Panc1 (cell line): ENCODE measurements at regions not wholly inside any gene's neighbourhood (a gene's known extent, or its start where the extent isn't known, plus 50 kb on each side); places are given as distances from the start of the nearest gene placed in this dataset.

ENCODE experiments used
- ATAC-seq: fragments of 200-7000 bp; cut with Tn5 transposase; 2 replicates; pipeline ENCODE4 v1.9.1; 2020; ENCODE audit warnings: mild to moderate bottlenecking, moderate library complexity
- BruUV-seq: library from RNA; stranded (reverse); fragments of 400-500 nt; replicated peaks from 2 replicates; lab custom pipeline; 2021; lab: Mats Ljungman, UMichigan
- CTCF ChIA-PET: fragments of 300-600 bp; sonication (Branson Sonifier 250); formaldehyde crosslinking; loops from one replicate; lab custom pipeline; 2022; ENCODE audit warnings: antibody characterized with exemption; lab: Charles Lee
- POLR2A ChIA-PET: fragments of 300-600 bp; sonication (Branson Sonifier 250); formaldehyde crosslinking; loops from one replicate; lab custom pipeline; 2022; ENCODE audit warnings: antibody characterized with exemption; lab: Charles Lee
- DNase-seq: peaks from one replicate; pipeline ENCODE4 v3.0.0-alpha.2; 2010; ENCODE audit warnings: low read depth, low spot score
- H3K27ac ChIP-seq: 2 replicates; pipeline ENCODE4 v1.5.1; 2011; ENCODE audit warnings: mild to moderate bottlenecking, low read length, inconsistent platforms
- H3K27me3 ChIP-seq: fragments of 200-500 bp; sonication (Bioruptor generic); 2 replicates; pipeline ENCODE4 v1.6.0; 2014; ENCODE audit warnings: low read length, inconsistent platforms; ENCODE audit not compliant: control insufficient read depth, insufficient read depth
- H3K36me3 ChIP-seq: fragments of 200-500 bp; sonication (Bioruptor generic); 2 replicates; pipeline ENCODE4 v1.5.1; 2014; ENCODE audit warnings: inconsistent platforms, mild to moderate bottlenecking, low read length, moderate library complexity; ENCODE audit not compliant: control insufficient read depth, insufficient read depth
- H3K4me1 ChIP-seq: 2 replicates; pipeline ENCODE4 v1.5.1; 2011; ENCODE audit warnings: inconsistent platforms, mild to moderate bottlenecking, low read length, moderate library complexity; ENCODE audit not compliant: control insufficient read depth, insufficient read depth
- H3K4me3 ChIP-seq, 2 experiments: 2 replicates each; pipeline ENCODE4 v1.5.1; 2011 to 2012; ENCODE audit warnings: low read depth in 2 of 2, low read length in 2 of 2, mild to moderate bottlenecking in 2 of 2, inconsistent platforms in 1 of 2, moderate library complexity in 1 of 2
- H3K9me3 ChIP-seq: fragments of 200-500 bp; sonication (Bioruptor generic); 2 replicates; pipeline ENCODE4 v1.5.1; 2014; ENCODE audit warnings: low read depth, mild to moderate bottlenecking, inconsistent platforms, low read length, moderate library complexity; ENCODE audit not compliant: control insufficient read depth, insufficient read depth
- POLR2AphosphoS5 ChIP-seq: IDR thresholded peaks from 2 replicates; pipeline ENCODE4 v1.6.1; 2012; ENCODE audit warnings: mild to moderate bottlenecking, low read depth, low read length, moderate library complexity
- SIN3A ChIP-seq: IDR thresholded peaks from 2 replicates; pipeline ENCODE4 v1.6.1; 2012; ENCODE audit warnings: low read depth, mild to moderate bottlenecking, low read length, moderate library complexity, borderline replicate concordance; ENCODE audit not compliant: insufficient read depth
- TCF7L2 ChIP-seq: IDR thresholded peaks from 2 replicates; pipeline ENCODE4 v1.6.1; 2011; ENCODE audit warnings: mild to moderate bottlenecking, low read depth, low read length, inconsistent platforms
- in situ Hi-C: cut with HindIII; loops from 2 replicates; pipeline ENCODE4 v1.10.0; 2016; ENCODE audit warnings: low sequenced_read_pairs, low pct_unique_long_range_greater_than_20kb
- intact Hi-C: fragments of 100-400 bp; cut with micrococcal nuclease; formaldehyde crosslinking; loops from one replicate; pipeline ENCODE4 v1.10.0; 2022; ENCODE audit not compliant: unreplicated experiment
- TF ChIP-seq, protein P1 (sequence below), 2 experiments: IDR thresholded peaks; 2 replicates each; pipeline ENCODE4 v1.6.1; 2011 to 2012; ENCODE audit warnings: low read depth in 2 of 2, control low read depth in 1 of 2, low read length in 1 of 2, mild to moderate bottlenecking in 1 of 2, moderate library complexity in 1 of 2; ENCODE audit not compliant: insufficient read depth in 1 of 2
- TF ChIP-seq, protein P2 (sequence below): fragments of 450-650 bp; IDR thresholded peaks from 2 replicates; pipeline ENCODE4 v1.5.1; 2017; ENCODE audit warnings: mild to moderate bottlenecking

DNA sequence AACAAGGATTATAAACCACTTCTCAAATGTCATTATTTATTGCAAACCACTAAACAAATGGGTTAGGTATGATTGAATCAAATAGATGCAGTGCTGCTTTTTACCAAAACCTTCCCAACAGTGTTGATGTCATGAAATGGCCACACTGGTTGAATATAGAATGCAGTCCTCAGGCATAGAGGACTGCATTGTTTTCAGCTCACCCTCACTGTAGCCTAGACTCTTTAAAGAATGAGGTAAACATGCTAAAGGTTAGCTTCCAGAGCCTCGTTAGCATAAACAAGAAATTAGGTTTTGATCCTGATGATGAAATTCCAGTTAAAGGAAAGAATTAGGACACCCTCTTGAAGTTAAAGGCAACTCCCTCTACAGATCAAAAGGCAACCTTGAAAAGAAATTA is 224.3 kb downstream of the ALDH8A1 start:
- TF ChIP-seq, protein P1, sequence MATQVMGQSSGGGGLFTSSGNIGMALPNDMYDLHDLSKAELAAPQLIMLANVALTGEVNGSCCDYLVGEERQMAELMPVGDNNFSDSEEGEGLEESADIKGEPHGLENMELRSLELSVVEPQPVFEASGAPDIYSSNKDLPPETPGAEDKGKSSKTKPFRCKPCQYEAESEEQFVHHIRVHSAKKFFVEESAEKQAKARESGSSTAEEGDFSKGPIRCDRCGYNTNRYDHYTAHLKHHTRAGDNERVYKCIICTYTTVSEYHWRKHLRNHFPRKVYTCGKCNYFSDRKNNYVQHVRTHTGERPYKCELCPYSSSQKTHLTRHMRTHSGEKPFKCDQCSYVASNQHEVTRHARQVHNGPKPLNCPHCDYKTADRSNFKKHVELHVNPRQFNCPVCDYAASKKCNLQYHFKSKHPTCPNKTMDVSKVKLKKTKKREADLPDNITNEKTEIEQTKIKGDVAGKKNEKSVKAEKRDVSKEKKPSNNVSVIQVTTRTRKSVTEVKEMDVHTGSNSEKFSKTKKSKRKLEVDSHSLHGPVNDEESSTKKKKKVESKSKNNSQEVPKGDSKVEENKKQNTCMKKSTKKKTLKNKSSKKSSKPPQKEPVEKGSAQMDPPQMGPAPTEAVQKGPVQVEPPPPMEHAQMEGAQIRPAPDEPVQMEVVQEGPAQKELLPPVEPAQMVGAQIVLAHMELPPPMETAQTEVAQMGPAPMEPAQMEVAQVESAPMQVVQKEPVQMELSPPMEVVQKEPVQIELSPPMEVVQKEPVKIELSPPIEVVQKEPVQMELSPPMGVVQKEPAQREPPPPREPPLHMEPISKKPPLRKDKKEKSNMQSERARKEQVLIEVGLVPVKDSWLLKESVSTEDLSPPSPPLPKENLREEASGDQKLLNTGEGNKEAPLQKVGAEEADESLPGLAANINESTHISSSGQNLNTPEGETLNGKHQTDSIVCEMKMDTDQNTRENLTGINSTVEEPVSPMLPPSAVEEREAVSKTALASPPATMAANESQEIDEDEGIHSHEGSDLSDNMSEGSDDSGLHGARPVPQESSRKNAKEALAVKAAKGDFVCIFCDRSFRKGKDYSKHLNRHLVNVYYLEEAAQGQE (IDR thresholded peaks at IDR 0.05; ENCODE audit: insufficient read depth in 1 of 2, low read depth in 2 of 2, low read length in 1 of 2) = no peak
- TF ChIP-seq TCF7L2 (no peak), SIN3A (no peak), POLR2AphosphoS5 (no peak)
- TF ChIP-seq, protein P2, sequence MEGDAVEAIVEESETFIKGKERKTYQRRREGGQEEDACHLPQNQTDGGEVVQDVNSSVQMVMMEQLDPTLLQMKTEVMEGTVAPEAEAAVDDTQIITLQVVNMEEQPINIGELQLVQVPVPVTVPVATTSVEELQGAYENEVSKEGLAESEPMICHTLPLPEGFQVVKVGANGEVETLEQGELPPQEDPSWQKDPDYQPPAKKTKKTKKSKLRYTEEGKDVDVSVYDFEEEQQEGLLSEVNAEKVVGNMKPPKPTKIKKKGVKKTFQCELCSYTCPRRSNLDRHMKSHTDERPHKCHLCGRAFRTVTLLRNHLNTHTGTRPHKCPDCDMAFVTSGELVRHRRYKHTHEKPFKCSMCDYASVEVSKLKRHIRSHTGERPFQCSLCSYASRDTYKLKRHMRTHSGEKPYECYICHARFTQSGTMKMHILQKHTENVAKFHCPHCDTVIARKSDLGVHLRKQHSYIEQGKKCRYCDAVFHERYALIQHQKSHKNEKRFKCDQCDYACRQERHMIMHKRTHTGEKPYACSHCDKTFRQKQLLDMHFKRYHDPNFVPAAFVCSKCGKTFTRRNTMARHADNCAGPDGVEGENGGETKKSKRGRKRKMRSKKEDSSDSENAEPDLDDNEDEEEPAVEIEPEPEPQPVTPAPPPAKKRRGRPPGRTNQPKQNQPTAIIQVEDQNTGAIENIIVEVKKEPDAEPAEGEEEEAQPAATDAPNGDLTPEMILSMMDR = no peak
- no peaks in the 10 kb centered on the region for H3K27me3 ChIP-seq
- no peaks in the 10 kb centered on the region for H3K36me3 ChIP-seq
- H3K4me1 ChIP-seq = no peaks in the 10 kb centered on the region
- BruUV-seq = no TSS peak
- in situ Hi-C loops (no loop called here), intact Hi-C loops (no loop called here)
- ATAC-seq = no peak
- POLR2A ChIA-PET = no interaction called here
- no peak for DNase-seq
- no peak overlapping the region for H3K27ac ChIP-seq
- CTCF ChIA-PET = no interaction called here
- H3K9me3 ChIP-seq = no peaks in the 10 kb centered on the region
- no peak overlapping the region for H3K4me3 ChIP-seq

DNA sequence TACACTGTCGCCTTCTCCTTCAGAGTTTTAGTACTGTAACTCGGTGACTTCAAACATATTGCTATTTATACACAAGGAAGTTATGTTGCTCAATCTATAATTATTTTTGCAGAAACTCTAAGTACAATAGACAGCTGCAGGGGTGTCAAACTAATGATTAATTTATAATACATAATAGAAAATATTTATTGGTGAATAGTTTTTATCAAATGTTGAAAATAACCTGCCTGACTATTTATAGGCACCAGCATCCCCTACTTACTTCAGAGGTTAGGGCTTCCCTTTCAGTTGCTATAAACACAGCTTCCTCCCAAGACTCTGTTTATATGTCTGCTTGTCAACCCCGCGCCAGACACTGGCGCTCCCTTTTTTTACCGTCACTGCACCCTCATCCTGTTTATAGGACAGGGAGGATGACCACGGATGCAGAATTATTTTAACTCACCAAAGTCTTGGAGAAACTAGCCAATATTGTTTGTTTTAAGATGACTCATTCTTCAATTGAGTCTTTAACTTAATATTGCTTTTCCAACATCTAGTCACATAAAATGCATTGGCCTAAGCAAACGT is 225.0 kb downstream of the ALDH8A1 start:
- intact Hi-C loops = no loop called here
- no peak for ATAC-seq

More for the DNA sequence above, 225.0 kb downstream of the ALDH8A1 start:
- DNase-seq = no peak
- Histone ChIP-seq H3K4me3 (no peak overlapping the region), H3K27ac (no peak overlapping the region), H3K27me3 (no peaks in the 10 kb centered on the region), H3K4me1 (no peaks in the 10 kb centered on the region), H3K36me3 (no peaks in the 10 kb centered on the region), H3K9me3 (no peaks in the 10 kb centered on the region)
- in situ Hi-C loops = no loop called here
- TF ChIP-seq SIN3A (no peak), TCF7L2 (no peak), POLR2AphosphoS5 (no peak)
- TF ChIP-seq, protein P2 = no peak
- TF ChIP-seq, protein P1 (IDR thresholded peaks at IDR 0.05; ENCODE audit: insufficient read depth in 1 of 2, low read depth in 2 of 2, low read length in 1 of 2) = no peak
- BruUV-seq = no TSS peak
- POLR2A ChIA-PET = no interaction called here
- CTCF ChIA-PET = no interaction called here
